LNCaP clone FGC (cell line): ENCODE measurements at regions not wholly inside any gene's neighbourhood (a gene's known extent, or its start where the extent isn't known, plus 50 kb on each side); places are given as distances from the start of the nearest gene placed in this dataset.

Source experiments
- DNase-seq: peaks from one replicate; pipeline ENCODE4 v3.0.0-alpha.2; 2011; ENCODE audit warnings: low read depth
- H3K4me3 ChIP-seq: 2 replicates; pipeline ENCODE4 v1.5.1; 2011; ENCODE audit warnings: mild to moderate bottlenecking, low read depth, low read length, control low read depth
- CTCF ChIP-seq: IDR thresholded peaks from 2 replicates; pipeline ENCODE4 v1.5.1; 2012; ENCODE audit warnings: mild to moderate bottlenecking; ENCODE audit not compliant: control insufficient read depth, insufficient read depth; ENCODE audit errors: extremely low read depth

- no peak overlapping the region for H3K4me3 ChIP-seq
- no peak for DNase-seq
- TF ChIP-seq CTCF: no peak
Observed at GRCh38 chr2:143935482-143935752, 584.5 kb downstream of the ZEB2 start.

- TF ChIP-seq CTCF: no peak
- H3K4me3 ChIP-seq: no peak overlapping the region
- DNase-seq: no peak
Observed at GRCh38 chr2:143934626-143935481, 585.1 kb downstream of the ZEB2 start.

- DNase-seq: no peak
- no peak for TF ChIP-seq CTCF
- H3K4me3 ChIP-seq: no peak overlapping the region
Observed at GRCh38 chr2:143933946-143934569, 585.9 kb downstream of the ZEB2 start.

- no peak for DNase-seq
- no peak for TF ChIP-seq CTCF
Observed at GRCh38 chr2:143930891-143931290, 589.0 kb downstream of the ZEB2 start.

GRCh38 chr2:143928613-143929012 is 591.3 kb downstream of the ZEB2 start:
- no peak overlapping the region for H3K4me3 ChIP-seq
- no peak for DNase-seq
- TF ChIP-seq CTCF: no peak

More at GRCh38 chr2:143930891-143931290, 589.0 kb downstream of the ZEB2 start:
- no peak overlapping the region for H3K4me3 ChIP-seq

- no peak for TF ChIP-seq CTCF
- DNase-seq: no peak
- H3K4me3 ChIP-seq: no peak overlapping the region
Observed at GRCh38 chr2:143928184-143928583, 591.7 kb downstream of the ZEB2 start.
